WERI-Rb-1 (cell line): ENCODE measurements at regions not wholly inside any gene's neighbourhood (a gene's known extent, or its start where the extent isn't known, plus 50 kb on each side); places are given as distances from the start of the nearest gene placed in this dataset.

Source experiments
- DNase-seq: peaks from one replicate; pipeline ENCODE4 v3.0.0-alpha.2; 2020
- H3K27ac ChIP-seq: fragments of 250-450 bp; sonication (Bioruptor Pico); 2 replicates; pipeline ENCODE4 v1.5.1; 2020; ENCODE audit warnings: mild to moderate bottlenecking, moderate library complexity
- H3K27me3 ChIP-seq: fragments of 250-450 bp; sonication (Bioruptor Pico); 2 replicates; pipeline ENCODE4 v1.5.1; 2021; ENCODE audit warnings: mild to moderate bottlenecking, low read depth, moderate library complexity; ENCODE audit not compliant: insufficient read depth, severe bottlenecking
- H3K36me3 ChIP-seq: fragments of 250-450 bp; sonication (Bioruptor Pico); 2 replicates; pipeline ENCODE4 v1.5.1; 2020; ENCODE audit warnings: mild to moderate bottlenecking, moderate library complexity
- H3K4me3 ChIP-seq: 2 replicates; pipeline ENCODE4 v1.5.1; 2011; ENCODE audit warnings: low read depth, mild to moderate bottlenecking, control low read depth, low read length
- H3K9me3 ChIP-seq: fragments of 250-450 bp; sonication (Bioruptor Pico); 2 replicates; pipeline ENCODE4 v1.5.1; 2021; ENCODE audit warnings: mild to moderate bottlenecking, moderate library complexity; ENCODE audit not compliant: severe bottlenecking
- TF ChIP-seq, protein P1 (sequence below): IDR thresholded peaks from 2 replicates; pipeline ENCODE4 v1.5.1; 2011; ENCODE audit warnings: low read depth, mild to moderate bottlenecking, control low read depth, inconsistent platforms, low read length

DNA sequence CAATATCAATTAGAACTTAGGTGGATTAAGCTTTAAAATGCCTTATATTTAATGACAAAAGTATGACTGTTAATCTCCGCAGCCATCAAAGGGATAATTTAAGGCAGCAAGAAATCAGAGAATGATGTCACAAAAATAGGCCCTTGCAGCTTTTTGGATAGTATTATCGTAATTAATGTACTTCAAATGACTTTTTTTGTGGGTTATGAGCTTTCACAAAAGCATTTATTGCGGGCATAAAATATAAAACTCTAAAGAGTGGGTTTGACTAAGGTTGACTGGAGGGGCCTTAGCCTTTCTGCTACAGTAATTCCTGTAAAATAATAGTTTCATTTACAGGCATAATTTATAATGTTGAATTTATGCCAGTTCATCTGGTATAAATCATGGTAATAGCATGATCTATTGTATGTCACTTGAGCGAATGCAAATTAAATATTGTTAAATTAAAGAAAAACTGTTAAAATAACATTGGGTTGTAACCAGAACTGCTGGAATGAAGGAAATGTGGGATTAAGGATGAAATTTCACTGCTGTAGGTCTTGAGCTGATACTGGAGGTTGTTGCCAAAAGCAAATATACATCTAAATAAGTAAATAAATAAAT, 78.5 kb upstream of the ZFP64 start:
- H3K27me3 ChIP-seq: peaks cover 1% of the 10 kb centered on the region

DNA sequence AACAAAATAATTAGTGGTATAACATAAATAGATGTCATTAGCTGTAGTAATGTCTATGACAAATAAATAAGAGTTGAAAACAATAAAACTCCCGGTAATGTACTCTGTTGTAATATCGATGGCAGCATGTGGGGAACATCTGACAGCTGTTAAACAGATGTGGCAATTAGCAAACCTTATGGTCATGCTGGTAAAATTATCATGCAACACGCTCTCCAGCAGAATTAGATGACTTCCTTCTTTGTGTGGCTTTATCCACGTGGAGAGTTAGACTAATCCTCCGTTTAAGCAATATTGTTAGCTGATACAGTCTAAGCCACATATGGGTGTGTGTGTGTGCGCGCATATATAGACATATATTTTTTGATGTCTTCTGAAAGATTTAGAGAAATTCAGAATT, 77.7 kb upstream of the ZFP64 start:
- H3K27me3 ChIP-seq: no peaks in the 10 kb centered on the region
- no peak for DNase-seq
- no peak overlapping the region for H3K27ac ChIP-seq
- TF ChIP-seq, protein P1, sequence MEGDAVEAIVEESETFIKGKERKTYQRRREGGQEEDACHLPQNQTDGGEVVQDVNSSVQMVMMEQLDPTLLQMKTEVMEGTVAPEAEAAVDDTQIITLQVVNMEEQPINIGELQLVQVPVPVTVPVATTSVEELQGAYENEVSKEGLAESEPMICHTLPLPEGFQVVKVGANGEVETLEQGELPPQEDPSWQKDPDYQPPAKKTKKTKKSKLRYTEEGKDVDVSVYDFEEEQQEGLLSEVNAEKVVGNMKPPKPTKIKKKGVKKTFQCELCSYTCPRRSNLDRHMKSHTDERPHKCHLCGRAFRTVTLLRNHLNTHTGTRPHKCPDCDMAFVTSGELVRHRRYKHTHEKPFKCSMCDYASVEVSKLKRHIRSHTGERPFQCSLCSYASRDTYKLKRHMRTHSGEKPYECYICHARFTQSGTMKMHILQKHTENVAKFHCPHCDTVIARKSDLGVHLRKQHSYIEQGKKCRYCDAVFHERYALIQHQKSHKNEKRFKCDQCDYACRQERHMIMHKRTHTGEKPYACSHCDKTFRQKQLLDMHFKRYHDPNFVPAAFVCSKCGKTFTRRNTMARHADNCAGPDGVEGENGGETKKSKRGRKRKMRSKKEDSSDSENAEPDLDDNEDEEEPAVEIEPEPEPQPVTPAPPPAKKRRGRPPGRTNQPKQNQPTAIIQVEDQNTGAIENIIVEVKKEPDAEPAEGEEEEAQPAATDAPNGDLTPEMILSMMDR: no peak
- H3K36me3 ChIP-seq: no peaks in the 10 kb centered on the region
- no peak overlapping the region; the same call in 1 of the 2 replicates for H3K4me3 ChIP-seq
- no peaks in the 10 kb centered on the region for H3K9me3 ChIP-seq

More for the DNA sequence above, 78.5 kb upstream of the ZFP64 start:
- Histone ChIP-seq H3K27ac (no peak overlapping the region), H3K9me3 (no peaks in the 10 kb centered on the region), H3K4me3 (no peak overlapping the region), H3K36me3 (no peaks in the 10 kb centered on the region)
- TF ChIP-seq, protein P1: no peak
- no peak for DNase-seq

DNA sequence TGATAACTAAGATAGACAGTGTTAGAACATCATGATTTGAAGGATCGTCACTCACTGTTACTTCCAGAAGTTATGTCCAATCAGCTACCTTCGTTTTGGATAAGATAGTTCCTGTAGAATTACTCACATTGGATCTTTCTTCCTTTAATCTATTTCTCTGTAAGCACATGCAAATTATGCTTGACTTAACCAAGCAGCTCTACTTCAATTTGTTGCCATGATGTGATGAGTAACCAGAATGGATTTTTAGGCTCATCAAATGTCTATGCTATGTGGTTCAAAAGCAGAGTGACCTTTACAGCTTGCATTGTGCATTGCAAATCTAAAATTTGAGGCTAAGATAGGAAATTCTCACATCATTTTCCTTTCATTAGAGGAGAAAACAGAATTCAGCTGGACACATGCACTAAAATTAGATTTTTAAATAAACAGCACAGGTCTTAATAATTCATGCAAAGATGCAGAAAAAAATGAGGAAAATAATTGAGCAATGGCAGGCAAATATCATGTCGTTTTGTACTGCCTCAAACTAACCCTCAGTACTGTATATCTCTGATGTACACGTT, 76.7 kb upstream of the ZFP64 start:
- Histone ChIP-seq H3K4me3 (no peak overlapping the region), H3K27me3 (no peaks in the 10 kb centered on the region), H3K9me3 (no peaks in the 10 kb centered on the region), H3K36me3 (no peaks in the 10 kb centered on the region), H3K27ac (no peak overlapping the region)
- DNase-seq: no peak
- TF ChIP-seq, protein P1: no peak

DNA sequence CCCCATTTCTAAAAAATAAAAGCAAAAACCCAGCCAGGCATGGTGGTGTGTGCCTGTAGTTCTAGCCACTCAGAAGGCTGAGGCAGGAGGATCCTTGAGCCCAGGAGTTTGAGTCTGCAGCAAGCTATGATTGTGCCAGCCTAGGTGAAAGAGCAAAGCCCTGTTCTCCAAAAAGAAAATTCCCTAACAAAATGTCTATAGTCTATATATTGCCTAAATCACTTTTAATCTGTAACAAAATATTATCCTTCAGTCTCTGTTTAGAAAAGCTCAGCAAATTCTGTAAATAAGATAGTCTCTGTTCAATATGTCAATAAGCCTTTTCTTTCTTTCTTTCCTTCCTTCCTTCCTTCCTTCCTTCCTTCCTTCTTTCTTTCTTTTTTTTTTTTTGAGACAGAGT, 75.8 kb upstream of the ZFP64 start:
- TF ChIP-seq, protein P1: no peak
- H3K36me3 ChIP-seq: no peaks in the 10 kb centered on the region
- no peak overlapping the region for H3K27ac ChIP-seq
- no peak for DNase-seq
- H3K9me3 ChIP-seq: no peaks in the 10 kb centered on the region
- H3K27me3 ChIP-seq: no peaks in the 10 kb centered on the region
- H3K4me3 ChIP-seq: no peak overlapping the region

DNA sequence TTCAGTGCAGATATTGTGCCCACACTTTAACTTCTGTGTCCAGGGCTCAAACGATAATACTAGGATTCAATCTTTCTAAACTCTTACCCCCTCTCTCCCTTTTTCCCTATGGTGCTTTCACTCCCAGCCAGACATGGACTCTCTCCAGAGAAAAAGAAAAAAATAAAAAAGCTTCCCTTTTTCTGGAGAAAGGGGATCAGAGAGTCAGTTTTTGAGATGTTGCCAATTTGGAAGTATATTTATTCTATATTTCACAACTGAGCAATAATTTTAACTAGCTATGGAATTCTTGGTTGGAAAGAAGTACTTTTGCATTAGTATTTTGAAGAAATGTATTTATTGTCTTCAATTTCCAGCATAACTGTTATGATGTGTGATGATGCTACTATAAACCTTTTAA, 72.2 kb upstream of the ZFP64 start:
- TF ChIP-seq, protein P1: no peak

DNA sequence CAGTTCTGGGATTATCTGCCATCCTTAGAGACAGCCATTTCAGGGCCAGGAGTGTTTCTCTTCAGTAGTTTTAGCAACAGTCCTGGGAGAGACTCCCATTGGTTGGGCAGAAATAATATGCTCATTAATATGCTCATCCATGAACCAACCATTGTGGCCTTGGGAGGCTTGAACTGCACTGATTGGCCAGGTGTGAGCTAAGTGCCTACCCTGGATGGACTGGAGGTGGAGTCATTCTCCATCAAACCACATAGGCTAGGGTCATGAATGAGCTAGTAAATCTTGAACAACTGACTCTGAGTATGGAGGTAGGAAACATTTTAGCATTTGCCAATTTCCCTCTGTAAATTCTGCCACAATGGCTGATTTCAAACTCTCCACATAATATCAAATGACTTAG, 70.2 kb upstream of the ZFP64 start:
- H3K27me3 ChIP-seq: peaks cover 10% of the 10 kb centered on the region
- TF ChIP-seq, protein P1: no peak

More for the DNA sequence above, 72.2 kb upstream of the ZFP64 start:
- H3K4me3 ChIP-seq: no peak overlapping the region
- no peak for DNase-seq
- H3K36me3 ChIP-seq: no peaks in the 10 kb centered on the region
- no peak overlapping the region for H3K27ac ChIP-seq
- H3K27me3 ChIP-seq: peaks cover 10% of the 10 kb centered on the region
- no peaks in the 10 kb centered on the region for H3K9me3 ChIP-seq

More for the DNA sequence above, 70.2 kb upstream of the ZFP64 start:
- Histone ChIP-seq H3K27ac (no peak overlapping the region), H3K9me3 (no peaks in the 10 kb centered on the region), H3K4me3 (no peak overlapping the region), H3K36me3 (no peaks in the 10 kb centered on the region)
- no peak for DNase-seq
